ENCODE measurements at regions not wholly inside any gene's neighbourhood (a gene's known extent, or its start where the extent isn't known, plus 50 kb on each side); places are given as distances from the start of the nearest gene placed in this dataset.

GRCh38 chr3:155001289-155002010 is 78.7 kb upstream of the MME start:
- no peak for TF ChIP-seq CTCF (IDR thresholded peaks at IDR 0.05)
- no peak for TF ChIP-seq EZH2phosphoT487 (IDR thresholded peaks at IDR 0.05)
- no peak for TF ChIP-seq EZH2 (IDR thresholded peaks at IDR 0.05)

Measured in neural progenitor cell (in vitro differentiated cells).